ENCODE measurements at regions not wholly inside any gene's neighbourhood (a gene's known extent, or its start where the extent isn't known, plus 50 kb on each side); places are given as distances from the start of the nearest gene placed in this dataset.

DNA sequence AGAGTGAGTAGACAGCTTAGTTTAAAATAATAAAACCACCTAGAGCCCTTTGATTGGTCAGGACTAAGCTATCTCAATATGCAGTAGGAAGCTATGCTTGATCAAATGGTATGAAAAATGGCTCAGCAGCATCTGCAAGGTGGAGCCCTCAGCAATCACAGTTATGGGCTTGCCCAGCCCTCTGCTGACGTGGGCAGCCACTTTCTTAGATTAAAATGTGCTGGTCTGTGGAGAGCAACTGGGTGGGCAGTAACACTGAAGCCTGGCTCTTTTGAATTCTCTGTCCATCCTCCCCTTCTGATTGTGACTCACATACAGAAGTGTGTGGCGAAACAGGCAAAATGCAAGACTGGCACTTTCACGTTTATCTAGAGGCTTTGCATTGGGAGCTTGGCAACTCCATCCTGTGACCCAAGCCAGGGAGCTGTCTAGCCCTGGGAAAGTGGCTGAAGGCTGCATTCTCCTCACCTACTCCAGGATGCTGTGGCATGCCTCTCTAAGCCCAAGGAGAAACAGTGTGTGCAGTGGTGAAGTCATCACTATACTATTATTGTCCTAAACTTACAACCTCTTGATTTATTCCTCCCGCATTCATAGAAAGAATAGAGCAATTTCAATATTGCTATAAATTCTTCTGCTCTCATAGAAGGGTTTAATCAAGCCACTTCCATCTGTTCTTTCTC lies 61.1 kb downstream of the MED10 start:
- TF ChIP-seq CTCF (IDR thresholded peaks at IDR 0.05; ENCODE audit: insufficient read depth, low read length) (no peak), POLR2AphosphoS5 (IDR thresholded peaks at IDR 0.05; ENCODE audit: low read depth) (no peak), GABPA (IDR thresholded peaks at IDR 0.05; ENCODE audit: low read depth) (no peak), SPI1 (IDR thresholded peaks at IDR 0.05; ENCODE audit: borderline replicate concordance, low read depth) (no peak)
- TF ChIP-seq, protein P1, sequence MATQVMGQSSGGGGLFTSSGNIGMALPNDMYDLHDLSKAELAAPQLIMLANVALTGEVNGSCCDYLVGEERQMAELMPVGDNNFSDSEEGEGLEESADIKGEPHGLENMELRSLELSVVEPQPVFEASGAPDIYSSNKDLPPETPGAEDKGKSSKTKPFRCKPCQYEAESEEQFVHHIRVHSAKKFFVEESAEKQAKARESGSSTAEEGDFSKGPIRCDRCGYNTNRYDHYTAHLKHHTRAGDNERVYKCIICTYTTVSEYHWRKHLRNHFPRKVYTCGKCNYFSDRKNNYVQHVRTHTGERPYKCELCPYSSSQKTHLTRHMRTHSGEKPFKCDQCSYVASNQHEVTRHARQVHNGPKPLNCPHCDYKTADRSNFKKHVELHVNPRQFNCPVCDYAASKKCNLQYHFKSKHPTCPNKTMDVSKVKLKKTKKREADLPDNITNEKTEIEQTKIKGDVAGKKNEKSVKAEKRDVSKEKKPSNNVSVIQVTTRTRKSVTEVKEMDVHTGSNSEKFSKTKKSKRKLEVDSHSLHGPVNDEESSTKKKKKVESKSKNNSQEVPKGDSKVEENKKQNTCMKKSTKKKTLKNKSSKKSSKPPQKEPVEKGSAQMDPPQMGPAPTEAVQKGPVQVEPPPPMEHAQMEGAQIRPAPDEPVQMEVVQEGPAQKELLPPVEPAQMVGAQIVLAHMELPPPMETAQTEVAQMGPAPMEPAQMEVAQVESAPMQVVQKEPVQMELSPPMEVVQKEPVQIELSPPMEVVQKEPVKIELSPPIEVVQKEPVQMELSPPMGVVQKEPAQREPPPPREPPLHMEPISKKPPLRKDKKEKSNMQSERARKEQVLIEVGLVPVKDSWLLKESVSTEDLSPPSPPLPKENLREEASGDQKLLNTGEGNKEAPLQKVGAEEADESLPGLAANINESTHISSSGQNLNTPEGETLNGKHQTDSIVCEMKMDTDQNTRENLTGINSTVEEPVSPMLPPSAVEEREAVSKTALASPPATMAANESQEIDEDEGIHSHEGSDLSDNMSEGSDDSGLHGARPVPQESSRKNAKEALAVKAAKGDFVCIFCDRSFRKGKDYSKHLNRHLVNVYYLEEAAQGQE (IDR thresholded peaks at IDR 0.05; ENCODE audit: insufficient replicate concordance, low read depth): no peak

All from HL-60 (cell line).